H9 (cell line): ENCODE measurements at regions not wholly inside any gene's neighbourhood (a gene's known extent, or its start where the extent isn't known, plus 50 kb on each side); places are given as distances from the start of the nearest gene placed in this dataset.
"Not testable (repeated sequence)": the region's sequence is repeated elsewhere in the genome, so short reads cannot be mapped to it uniquely, and the experiment has no call there.

Experiments used
- DNase-seq: peaks from one replicate; pipeline ENCODE4 v3.0.0-alpha.2; 2017
- H2AFZ ChIP-seq: one replicate; pipeline ENCODE4 v1.6.1; 2013; ENCODE audit warnings: mild to moderate bottlenecking, low read length, control low read depth, moderate library complexity
- H2AK5ac ChIP-seq: 2 replicates; pipeline ENCODE4 v1.6.1; 2013; ENCODE audit warnings: low read length, control low read depth, mixed read lengths; ENCODE audit not compliant: insufficient read length
- H2BK120ac ChIP-seq: one replicate; pipeline ENCODE4 v1.6.1; 2013; ENCODE audit warnings: low read depth, mild to moderate bottlenecking, low read length, control low read depth, inconsistent platforms; ENCODE audit not compliant: poor library complexity, severe bottlenecking
- H2BK12ac ChIP-seq: 2 replicates; pipeline ENCODE4 v1.6.1; 2013; ENCODE audit warnings: low read length, control low read depth, mixed read lengths, low read depth; ENCODE audit not compliant: insufficient read length
- H2BK15ac ChIP-seq: 2 replicates; pipeline ENCODE4 v1.6.1; 2013; ENCODE audit warnings: low read depth, low read length, control low read depth
- H2BK20ac ChIP-seq: one replicate; pipeline ENCODE4 v1.6.1; 2013; ENCODE audit warnings: low read depth, mild to moderate bottlenecking, low read length, control low read depth, inconsistent platforms; ENCODE audit not compliant: poor library complexity, severe bottlenecking
- H2BK5ac ChIP-seq: 2 replicates; pipeline ENCODE4 v1.6.1; 2013; ENCODE audit warnings: low read length, control low read depth, mixed read lengths; ENCODE audit not compliant: insufficient read length
- H3K14ac ChIP-seq: 2 replicates; pipeline ENCODE4 v1.6.1; 2013; ENCODE audit warnings: low read length, control low read depth; ENCODE audit not compliant: insufficient read depth
- H3K18ac ChIP-seq: 2 replicates; pipeline ENCODE4 v1.6.1; 2013; ENCODE audit warnings: low read depth, mild to moderate bottlenecking, mixed read lengths, low read length, control low read depth; ENCODE audit not compliant: insufficient read length
- H3K23ac ChIP-seq: 2 replicates; pipeline ENCODE4 v1.6.1; 2013; ENCODE audit warnings: low read length, control low read depth, mixed read lengths, low read depth; ENCODE audit not compliant: insufficient read length
- H3K23me2 ChIP-seq: 2 replicates; pipeline ENCODE4 v1.6.1; 2013; ENCODE audit warnings: low read depth, mild to moderate bottlenecking, mixed read lengths, low read length, control low read depth; ENCODE audit not compliant: insufficient read length, poor library complexity, severe bottlenecking
- H3K27ac ChIP-seq: 2 replicates; pipeline ENCODE4 v1.5.1; 2013; ENCODE audit warnings: low read length, control low read depth, mixed read lengths, low read depth; ENCODE audit not compliant: insufficient read length
- H3K27me3 ChIP-seq: 2 replicates; pipeline ENCODE4 v1.6.1; 2013; ENCODE audit warnings: low read length, control low read depth, inconsistent platforms; ENCODE audit not compliant: insufficient read depth
- H3K4ac ChIP-seq: 2 replicates; pipeline ENCODE4 v1.6.1; 2013; ENCODE audit warnings: low read depth, mild to moderate bottlenecking, control low read depth, inconsistent platforms, low read length, moderate library complexity
- H3K4me1 ChIP-seq: 2 replicates; pipeline ENCODE4 v1.6.1; 2013; ENCODE audit warnings: low read length, control low read depth, inconsistent platforms; ENCODE audit not compliant: insufficient read depth
- H3K4me2 ChIP-seq: 2 replicates; pipeline ENCODE4 v1.6.1; 2013; ENCODE audit warnings: low read length, control low read depth, mixed read lengths; ENCODE audit not compliant: insufficient read length, insufficient read depth
- H3K56ac ChIP-seq: 2 replicates; pipeline ENCODE4 v1.6.1; 2013; ENCODE audit warnings: low read depth, mild to moderate bottlenecking, mixed read lengths, low read length, control low read depth; ENCODE audit not compliant: insufficient read length
- H3K79me1 ChIP-seq: 2 replicates; pipeline ENCODE4 v1.6.1; 2013; ENCODE audit warnings: low read depth, mild to moderate bottlenecking, moderate library complexity, low read length, control low read depth, inconsistent platforms; ENCODE audit not compliant: insufficient read depth, poor library complexity, severe bottlenecking
- H3K79me2 ChIP-seq: 2 replicates; pipeline ENCODE4 v1.6.1; 2013; ENCODE audit warnings: low read length, control low read depth, inconsistent platforms; ENCODE audit not compliant: insufficient read depth
- H3K9ac ChIP-seq: 2 replicates; pipeline ENCODE4 v1.6.1; 2013; ENCODE audit warnings: low read length, control low read depth, mixed read lengths; ENCODE audit not compliant: insufficient read length; ENCODE audit errors: extremely low read depth
- H3K9me3 ChIP-seq: one replicate; pipeline ENCODE4 v1.6.1; 2013; ENCODE audit warnings: low read depth, low read length, inconsistent platforms; ENCODE audit not compliant: control insufficient read depth
- H3T11ph ChIP-seq: one replicate; pipeline ENCODE4 v1.6.1; 2013; ENCODE audit warnings: mild to moderate bottlenecking, low read length, control low read depth, inconsistent platforms
- H4K20me1 ChIP-seq: one replicate; pipeline ENCODE4 v1.6.1; 2013; ENCODE audit not compliant: control insufficient read depth, insufficient read length, insufficient read depth
- H4K5ac ChIP-seq: 2 replicates; pipeline ENCODE4 v1.6.1; 2013; ENCODE audit warnings: low read depth, mild to moderate bottlenecking, mixed read lengths, low read length, control low read depth; ENCODE audit not compliant: insufficient read length
- H4K8ac ChIP-seq: replicated peaks from 2 replicates; pipeline ENCODE4 v1.6.1; 2013; ENCODE audit warnings: low read length, control low read depth, mixed read lengths, low read depth; ENCODE audit not compliant: insufficient read length
- H4K91ac ChIP-seq: 2 replicates; pipeline ENCODE4 v1.6.1; 2013; ENCODE audit warnings: low read depth, mild to moderate bottlenecking, moderate library complexity, mixed read lengths, low read length, control low read depth; ENCODE audit not compliant: insufficient read length
- H3K27ac Mint-ChIP-seq, 3 experiments: 2 replicates in 2 of 3; 3 replicates in 1 of 3; pipeline ENCODE4 v1.8.0; 2020 to 2021; ENCODE audit warnings: mixed read lengths in 3 of 3, mild to moderate bottlenecking in 1 of 3, moderate library complexity in 1 of 3
- H3K27me3 Mint-ChIP-seq: 2 replicates; pipeline ENCODE4 v1.8.0; 2021; ENCODE audit warnings: low read depth, mild to moderate bottlenecking, moderate library complexity, mixed read lengths
- H3K36me3 Mint-ChIP-seq, 3 experiments: 2 replicates in 2 of 3; 3 replicates in 1 of 3; pipeline ENCODE4 v1.8.0; 2020 to 2021; ENCODE audit warnings: low read depth in 3 of 3, mixed read lengths in 3 of 3; ENCODE audit not compliant: insufficient read depth in 1 of 3
- H3K4me1 Mint-ChIP-seq, 2 experiments: 2 replicates each; pipeline ENCODE4 v1.8.0; 2020; ENCODE audit warnings: mixed read lengths in 2 of 2
- H3K4me3 Mint-ChIP-seq, 2 experiments: 2 replicates in 1 of 2; 3 replicates in 1 of 2; pipeline ENCODE4 v1.8.0; 2020 to 2021; ENCODE audit warnings: mild to moderate bottlenecking in 2 of 2, mixed read lengths in 2 of 2, moderate library complexity in 1 of 2
- H3K9me3 Mint-ChIP-seq, 2 experiments: 2 replicates in 1 of 2; 3 replicates in 1 of 2; pipeline ENCODE4 v1.8.0; 2020; ENCODE audit warnings: mild to moderate bottlenecking in 2 of 2, mixed read lengths in 2 of 2, moderate library complexity in 1 of 2
- WGBS: extraction: QIAGEN DNeasy Blood & Tissue Kit; methylation state at CpG from one replicate; pipeline ENCODE4 v1.1.7; 2013; ENCODE audit warnings: missing lambda C conversion rate, low lambda C conversion rate, mixed read lengths; ENCODE audit not compliant: insufficient read length; ENCODE audit errors: extremely low coverage; 5-methylcytosine and 5-hydroxymethylcytosine counted together

DNA sequence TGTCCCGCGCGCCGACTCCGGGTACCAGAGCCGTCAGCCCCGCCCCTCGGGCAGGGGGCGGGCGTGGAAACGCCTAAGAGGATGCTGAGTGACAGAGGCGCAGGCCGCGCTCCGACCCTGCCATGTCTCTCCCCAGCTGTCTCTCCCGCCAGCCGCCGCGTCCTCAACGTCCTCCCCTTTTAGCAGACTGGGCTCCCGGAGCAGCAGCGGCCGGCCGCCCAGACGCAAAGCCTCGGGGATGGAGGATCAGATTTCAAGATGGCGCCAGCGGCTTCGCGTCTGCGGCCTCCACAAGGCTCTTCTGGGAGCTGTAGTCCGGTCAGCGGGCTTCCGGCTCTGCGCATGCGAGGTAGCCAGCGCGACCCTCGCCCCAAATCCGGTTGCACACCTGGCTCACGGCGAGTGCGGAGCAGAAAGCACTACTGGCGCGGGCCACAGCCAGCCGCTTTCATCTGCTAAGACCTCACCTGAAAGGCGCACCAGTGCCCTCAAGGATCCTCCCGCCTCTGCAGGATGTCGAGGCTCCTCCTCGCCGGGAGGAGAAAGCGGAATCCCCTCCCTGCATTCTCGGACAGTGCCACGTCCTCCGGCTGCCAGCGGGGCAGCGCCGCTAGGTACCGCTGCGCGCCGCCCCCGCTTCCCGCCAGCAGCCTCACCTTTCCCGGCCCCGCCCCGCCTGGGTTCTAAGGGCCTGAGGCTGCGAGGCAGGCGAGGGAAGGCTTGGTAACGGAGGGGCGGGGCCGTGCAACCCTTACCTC, 143.6 kb downstream of the NBPF8 start:
- not testable (repeated sequence) for H3K56ac ChIP-seq, H3K79me2 ChIP-seq, H3K4me1 Mint-ChIP-seq, H3K4ac ChIP-seq, H3K23me2 ChIP-seq, H2BK120ac ChIP-seq, H3K27me3 Mint-ChIP-seq, H3K9ac ChIP-seq, H3K9me3 Mint-ChIP-seq, H3K36me3 Mint-ChIP-seq, H3K27ac ChIP-seq, H3K23ac ChIP-seq, H4K8ac ChIP-seq, H2AK5ac ChIP-seq, H2BK5ac ChIP-seq, H4K5ac ChIP-seq, H3K4me2 ChIP-seq, H3K27me3 ChIP-seq, H4K91ac ChIP-seq, H2BK12ac ChIP-seq, H2AFZ ChIP-seq, H3K9me3 ChIP-seq, H3T11ph ChIP-seq, H4K20me1 ChIP-seq, H2BK15ac ChIP-seq, H2BK20ac ChIP-seq, H3K4me1 ChIP-seq, H3K79me1 ChIP-seq
- H3K14ac ChIP-seq: peak overlapping the region; percentile 75; the same call in 1 of the 2 replicates
- H3K27ac Mint-ChIP-seq: peak overlapping the region in 2 of 3 experiments; percentile 70 to 81; a peak in 2 of 7 replicates
- DNase-seq: peak; percentile 76
- WGBS: no CpG with 5 or more reads among the region's 72 CpGs
- peak overlapping the region; percentile 56 to 71 for H3K4me3 Mint-ChIP-seq
- peak overlapping the region; percentile 58 for H3K18ac ChIP-seq

DNA sequence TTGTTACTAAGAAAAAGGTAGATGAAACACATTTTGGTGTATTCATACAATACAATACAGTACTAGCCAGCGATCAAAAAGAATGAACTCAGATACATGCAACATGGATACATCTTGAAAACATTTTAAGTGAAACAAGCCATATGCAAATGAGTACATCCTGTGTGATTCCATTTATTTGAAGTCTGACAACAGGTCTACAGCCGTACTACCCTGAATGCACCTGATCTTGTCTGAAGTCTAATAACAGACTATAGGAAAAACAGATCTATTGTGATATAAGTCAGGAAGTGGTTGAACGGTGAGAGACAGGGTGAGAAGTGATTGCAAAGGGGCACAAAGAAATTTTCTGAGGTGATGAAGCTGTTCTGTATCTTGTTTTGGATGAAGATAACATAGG, 146.9 kb downstream of the NBPF8 start:
- WGBS: no CpG with 5 or more reads among the region's 3 CpGs
- H2AK5ac ChIP-seq, H2BK20ac ChIP-seq, H3K36me3 Mint-ChIP-seq, H3K56ac ChIP-seq, H3K4me2 ChIP-seq, H3K23me2 ChIP-seq, H3K27me3 Mint-ChIP-seq, H3K79me1 ChIP-seq, H2BK120ac ChIP-seq, H3K27me3 ChIP-seq, H3K27ac ChIP-seq, DNase-seq, H2BK12ac ChIP-seq, H4K8ac ChIP-seq, H4K91ac ChIP-seq, H4K20me1 ChIP-seq, H3K27ac Mint-ChIP-seq, H3K9ac ChIP-seq, H4K5ac ChIP-seq, H3K79me2 ChIP-seq, H3K4ac ChIP-seq, H2BK5ac ChIP-seq, H3K9me3 Mint-ChIP-seq, H3K23ac ChIP-seq, H2AFZ ChIP-seq, H3K4me1 ChIP-seq, H3K14ac ChIP-seq, H3K9me3 ChIP-seq, H3T11ph ChIP-seq, H3K4me3 Mint-ChIP-seq, H2BK15ac ChIP-seq, H3K4me1 Mint-ChIP-seq, H3K18ac ChIP-seq: not testable (repeated sequence)
